ENCODE measurements at regions not wholly inside any gene's neighbourhood (a gene's known extent, or its start where the extent isn't known, plus 50 kb on each side); places are given as distances from the start of the nearest gene placed in this dataset.

- no peak for DNase-seq (ENCODE audit: low read depth)
- no peak for TF ChIP-seq CTCF (IDR thresholded peaks at IDR 0.05; ENCODE audit: low read depth, low read length, missing control alignments)
- H3K4me3 ChIP-seq (ENCODE audit: low read depth, low read length), result no peak overlapping the region
Observed at GRCh38 chr18:34627137-34627920, 82.8 kb upstream of the DTNA start.

DNA sequence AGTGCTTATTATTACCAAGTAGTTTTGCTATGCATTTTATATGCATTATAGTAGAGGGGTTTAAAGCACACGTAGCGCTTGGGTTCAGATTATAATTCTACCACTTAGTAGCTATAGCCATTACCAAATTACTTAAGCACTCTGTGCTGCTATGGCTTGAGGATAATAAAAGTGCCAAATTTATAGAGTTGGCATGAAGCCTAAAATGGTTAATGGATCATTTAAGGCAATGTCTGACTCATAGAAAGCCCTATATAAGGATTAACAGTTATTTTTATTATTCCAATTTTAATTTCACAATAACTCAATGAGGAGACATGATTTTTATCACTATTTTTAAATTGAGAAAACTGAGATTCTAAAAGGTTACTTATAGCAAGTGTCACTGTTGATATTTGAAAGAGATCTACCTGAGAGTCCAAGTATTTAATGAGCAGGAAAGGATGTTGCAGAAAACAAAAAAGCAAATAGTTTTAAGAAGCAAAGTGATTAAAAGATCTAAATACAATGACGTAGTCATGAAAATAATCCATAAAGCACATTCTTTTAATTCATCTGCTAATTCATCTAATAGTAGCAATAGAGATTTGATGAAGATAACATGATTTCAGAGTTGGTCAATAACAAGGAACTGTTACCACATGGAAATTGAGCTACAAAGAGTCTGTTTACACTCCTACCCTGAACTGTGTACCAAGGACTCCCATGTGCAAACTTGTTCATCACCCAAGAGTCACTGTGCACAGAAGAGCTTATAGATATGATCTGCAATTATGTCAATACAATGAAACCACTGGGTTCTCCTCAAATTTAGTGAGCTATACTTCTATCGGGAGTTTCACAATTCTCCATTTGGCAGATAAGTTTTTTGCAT lies 78.8 kb upstream of the DTNA start:
- H3K4me3 ChIP-seq (ENCODE audit: low read depth, low read length), result no peak overlapping the region
- no peak for DNase-seq (ENCODE audit: low read depth)
- TF ChIP-seq CTCF (IDR thresholded peaks at IDR 0.05; ENCODE audit: low read depth, low read length, missing control alignments), result no peak

DNA sequence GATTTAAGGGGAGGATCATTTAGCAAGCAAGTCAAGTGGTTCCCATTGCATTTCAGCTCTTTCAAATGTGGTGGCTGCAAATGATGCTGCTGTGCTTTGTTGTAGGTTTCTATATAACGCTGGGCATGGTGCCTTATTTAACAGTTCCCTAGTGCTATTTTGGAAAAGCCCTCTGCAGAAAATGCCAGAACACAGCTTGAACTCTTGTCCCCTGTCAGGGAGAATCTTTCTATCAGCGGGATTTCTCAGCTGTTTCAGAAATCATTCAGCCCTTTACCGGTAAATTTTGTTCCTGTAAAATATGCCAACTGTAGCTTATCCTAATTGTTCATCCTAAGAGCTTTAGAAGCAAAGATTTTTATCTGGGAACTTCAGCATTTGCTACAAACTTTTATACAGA lies 77.8 kb upstream of the DTNA start:
- DNase-seq (ENCODE audit: low read depth), result no peak
- no peak for TF ChIP-seq CTCF (IDR thresholded peaks at IDR 0.05; ENCODE audit: low read depth, low read length, missing control alignments)
- no peak overlapping the region for H3K4me3 ChIP-seq (ENCODE audit: low read depth, low read length)

DNA sequence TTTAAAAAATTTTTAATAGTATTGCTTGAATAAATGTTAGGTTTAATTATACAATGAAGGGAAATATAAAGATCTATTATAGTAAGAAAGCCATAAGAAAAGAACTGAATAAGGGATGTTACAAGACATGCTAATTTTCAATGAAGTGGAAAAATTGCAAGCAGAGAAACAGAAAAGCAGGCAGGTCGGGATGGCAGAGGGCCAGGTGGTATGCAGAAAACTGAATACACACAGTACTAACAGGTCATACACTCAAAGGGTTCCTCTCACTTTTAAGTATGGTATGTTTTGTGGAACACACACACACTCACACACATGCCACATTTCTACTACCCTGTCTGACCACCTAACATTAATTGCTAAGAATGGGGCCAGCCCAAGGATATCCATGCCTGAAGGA lies 76.7 kb upstream of the DTNA start:
- DNase-seq (ENCODE audit: low read depth), result no peak
- no peak for TF ChIP-seq CTCF (IDR thresholded peaks at IDR 0.05; ENCODE audit: low read depth, low read length, missing control alignments)

GRCh38 chr18:34637094-34637801 lies 72.8 kb upstream of the DTNA start:
- TF ChIP-seq CTCF (IDR thresholded peaks at IDR 0.05; ENCODE audit: low read depth, low read length, missing control alignments), result no peak
- no peak for DNase-seq (ENCODE audit: low read depth)
- H3K4me3 ChIP-seq (ENCODE audit: low read depth, low read length), result no peak overlapping the region

More for the DNA sequence above, 76.7 kb upstream of the DTNA start:
- no peak overlapping the region for H3K4me3 ChIP-seq (ENCODE audit: low read depth, low read length)

DNA sequence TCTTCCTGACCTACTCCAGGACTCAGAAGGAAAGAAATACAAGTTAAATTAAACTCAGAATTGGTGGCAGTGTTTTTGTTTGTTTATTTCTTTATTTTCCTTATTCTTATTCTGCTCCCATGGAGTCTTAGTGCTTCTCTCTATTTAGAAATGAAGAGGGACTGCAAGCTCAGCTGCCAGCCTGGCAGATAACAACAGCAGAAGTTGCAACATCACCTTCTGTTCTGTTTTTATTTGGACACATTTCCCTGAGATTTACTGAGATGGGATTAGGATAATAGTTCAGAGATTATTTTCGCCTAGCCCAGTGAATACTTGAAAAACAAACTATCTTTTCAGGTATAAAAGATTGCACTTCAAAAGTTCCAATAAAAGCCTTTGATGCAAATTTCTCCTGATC lies 70.4 kb upstream of the DTNA start:
- no peak for TF ChIP-seq CTCF (IDR thresholded peaks at IDR 0.05; ENCODE audit: low read depth, low read length, missing control alignments)
- DNase-seq (ENCODE audit: low read depth), result no peak
- no peak overlapping the region for H3K4me3 ChIP-seq (ENCODE audit: low read depth, low read length)
